Spleen (tissue), 11 donors: ENCODE measurements at regions not wholly inside any gene's neighbourhood (a gene's known extent, or its start where the extent isn't known, plus 50 kb on each side); places are given as distances from the start of the nearest gene placed in this dataset.

ENCODE experiments used
- DNase-seq: peaks from one replicate; pipeline ENCODE4 v3.0.0-alpha.2; 2020
- H3K27ac ChIP-seq, 8 donors: fragments of 200-600 bp; sonication (generic) in 7 of 8; 1 replicate in 4 of 8; 2 replicates in 4 of 8; pipeline versions ENCODE4 v1.5.0 to v1.8.0; 2016 to 2021; ENCODE audit warnings: inconsistent platforms in 4 of 8, mild to moderate bottlenecking in 4 of 8, moderate library complexity in 1 of 8
- H3K27me3 ChIP-seq, 7 donors: fragments of 200-600 bp; sonication (generic) in 6 of 7; replicated peaks in 1 of 7; 1 replicate in 4 of 7; 2 replicates in 3 of 7; pipeline versions ENCODE4 v1.5.0 to v1.8.0; 2016 to 2021; ENCODE audit warnings: inconsistent platforms in 3 of 7, mild to moderate bottlenecking in 1 of 7
- H3K36me3 ChIP-seq, 6 donors: fragments of 200-600 bp; sonication (generic) in 5 of 6; 1 replicate in 4 of 6; 2 replicates in 2 of 6; pipeline versions ENCODE4 v1.5.0 to v1.8.0; 2016 to 2021; ENCODE audit warnings: inconsistent platforms in 2 of 6
- H3K4me1 ChIP-seq, 6 donors: fragments of 200-600 bp; sonication (generic) in 5 of 6; 1 replicate in 3 of 6; 2 replicates in 3 of 6; pipeline versions ENCODE4 v1.5.0 to v1.8.0; 2016 to 2021; ENCODE audit warnings: inconsistent platforms in 3 of 6
- H3K4me3 ChIP-seq, 8 donors: fragments of 200-600 bp; sonication (generic) in 7 of 8; 1 replicate in 4 of 8; 2 replicates in 4 of 8; pipeline versions ENCODE4 v1.5.0 to v1.8.0; 2016 to 2021; ENCODE audit warnings: inconsistent platforms in 4 of 8, mild to moderate bottlenecking in 4 of 8, moderate library complexity in 2 of 8
- H3K9me3 ChIP-seq, 8 donors: fragments of 200-600 bp; sonication (generic) in 7 of 8; 1 replicate in 4 of 8; 2 replicates in 4 of 8; pipeline versions ENCODE4 v1.5.0 to v1.8.0; 2016 to 2021; ENCODE audit warnings: inconsistent platforms in 4 of 8
- POLR2A ChIP-seq, 3 donors: fragments of 450-650 bp; IDR thresholded peaks; one replicate each; pipeline ENCODE4 v1.5.1; 2017; ENCODE audit warnings: antibody characterized with exemption in 3 of 3, mild to moderate bottlenecking in 1 of 3
- POLR2AphosphoS5 ChIP-seq, 3 donors: sonication (generic); formaldehyde crosslinking; IDR thresholded peaks; one replicate each; pipeline ENCODE4 v1.5.1; 2017; ENCODE audit warnings: antibody characterized with exemption in 3 of 3
- WGBS, 5 donors: extraction: QIAGEN DNeasy Blood & Tissue Kit in 3 of 5; methylation state at CpG; one replicate each; pipeline versions ENCODE4 v1.1.5 to v1.1.7; 2013 to 2018; 5-methylcytosine and 5-hydroxymethylcytosine counted together
- intact Hi-C: fragments of 100-400 bp; cut with DNase I; formaldehyde crosslinking; loops from one replicate; pipeline ENCODE4 v1.15.0; 2023; ENCODE audit warnings: low total_unique reads
- TF ChIP-seq, protein P1 (sequence below), 11 experiments: fragments of 200-600 bp in 7 of 11; fragments of 450-650 bp in 4 of 11; sonication (generic) in 4 of 11; IDR thresholded peaks in 8 of 11; conservative IDR thresholded peaks in 3 of 11; 1 replicate in 7 of 11; 2 replicates in 4 of 11; pipeline versions ENCODE4 v1.4.0 to v1.8.0; 2016 to 2021; ENCODE audit warnings: antibody characterized with exemption in 11 of 11, inconsistent platforms in 4 of 11, mild to moderate bottlenecking in 1 of 11
- donor health status: healthy with polysubstance abuse.
- donor health status: DM: no; HTN: no; CAD: no; lungs with moderate emphysema.
- donor health status: DM: no; HTN: no; CAD: no.
- donor health status: Bipolar disorder and iron deficiency.
- donor health status: healthy.
- donor health status: DM: no; HTN: no; CAD: no.
- donor health status: DM: yes; HTN: yes; CAD: no.

- no peaks in the 10 kb centered on the region for H3K27me3 ChIP-seq
- no peaks in the 10 kb centered on the region for H3K9me3 ChIP-seq
- no peaks in the 10 kb centered on the region for H3K36me3 ChIP-seq
- peaks cover 0 to under 1% (median 0%) of the 10 kb centered on the region in 6 donors for H3K4me1 ChIP-seq
- WGBS, 5 donors, result 82 to 96% (median 91%) methylated on average over 2 of the region's 2 CpGs
- intact Hi-C loops, result no loop called here
- TF ChIP-seq POLR2AphosphoS5 (IDR thresholded peaks at IDR 0.05), result no peak
- no peak for DNase-seq
- no peak overlapping the region for H3K27ac ChIP-seq
- H3K4me3 ChIP-seq, result no peak overlapping the region
These were observed 215.2 kb downstream of the RASSF9 start for GRCh38 chr12:85621041-85621440.

GRCh38 chr12:85623763-85624162 is 212.4 kb downstream of the RASSF9 start:
- Histone ChIP-seq H3K4me3 (no peak overlapping the region), H3K27me3 (no peaks in the 10 kb centered on the region), H3K4me1 (peaks cover 0 to 5% (median 0%) of the 10 kb centered on the region in 6 donors), H3K27ac (no peak overlapping the region), H3K9me3 (peaks cover 0 to 5% (median 0%) of the 10 kb centered on the region in 8 donors), H3K36me3 (no peaks in the 10 kb centered on the region)
- no peak for DNase-seq
- 85 to 94% (median 91%) methylated on average over 2 of the region's 2 CpGs for WGBS, 5 donors
- TF ChIP-seq POLR2A (IDR thresholded peaks at IDR 0.05), result no peak
- no peak for TF ChIP-seq POLR2AphosphoS5 (IDR thresholded peaks at IDR 0.05)
- TF ChIP-seq, protein P1, sequence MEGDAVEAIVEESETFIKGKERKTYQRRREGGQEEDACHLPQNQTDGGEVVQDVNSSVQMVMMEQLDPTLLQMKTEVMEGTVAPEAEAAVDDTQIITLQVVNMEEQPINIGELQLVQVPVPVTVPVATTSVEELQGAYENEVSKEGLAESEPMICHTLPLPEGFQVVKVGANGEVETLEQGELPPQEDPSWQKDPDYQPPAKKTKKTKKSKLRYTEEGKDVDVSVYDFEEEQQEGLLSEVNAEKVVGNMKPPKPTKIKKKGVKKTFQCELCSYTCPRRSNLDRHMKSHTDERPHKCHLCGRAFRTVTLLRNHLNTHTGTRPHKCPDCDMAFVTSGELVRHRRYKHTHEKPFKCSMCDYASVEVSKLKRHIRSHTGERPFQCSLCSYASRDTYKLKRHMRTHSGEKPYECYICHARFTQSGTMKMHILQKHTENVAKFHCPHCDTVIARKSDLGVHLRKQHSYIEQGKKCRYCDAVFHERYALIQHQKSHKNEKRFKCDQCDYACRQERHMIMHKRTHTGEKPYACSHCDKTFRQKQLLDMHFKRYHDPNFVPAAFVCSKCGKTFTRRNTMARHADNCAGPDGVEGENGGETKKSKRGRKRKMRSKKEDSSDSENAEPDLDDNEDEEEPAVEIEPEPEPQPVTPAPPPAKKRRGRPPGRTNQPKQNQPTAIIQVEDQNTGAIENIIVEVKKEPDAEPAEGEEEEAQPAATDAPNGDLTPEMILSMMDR (IDR thresholded peaks at IDR 0.05 in 8 of 11, conservative IDR thresholded peaks at IDR 0.05 in 3 of 11), result no peak
- intact Hi-C loops, result no loop called here

- WGBS, 5 donors, result 46 to 93% (median 73%) methylated on average over 2 of the region's 2 CpGs
- no peak for TF ChIP-seq POLR2AphosphoS5 (IDR thresholded peaks at IDR 0.05)
- no peak for TF ChIP-seq POLR2A (IDR thresholded peaks at IDR 0.05)
- TF ChIP-seq, protein P1 (IDR thresholded peaks at IDR 0.05 in 8 of 11, conservative IDR thresholded peaks at IDR 0.05 in 3 of 11), result no peak
- H3K36me3 ChIP-seq, result no peaks in the 10 kb centered on the region
- intact Hi-C loops, result no loop called here
- H3K9me3 ChIP-seq, result peaks cover 0 to 5% (median 0%) of the 10 kb centered on the region in 8 donors
- H3K4me1 ChIP-seq, result peaks cover 0 to 5% (median 0%) of the 10 kb centered on the region in 6 donors
- H3K27me3 ChIP-seq, result no peaks in the 10 kb centered on the region
- no peak overlapping the region for H3K27ac ChIP-seq
- no peak overlapping the region for H3K4me3 ChIP-seq
- DNase-seq, result no peak
These were observed 210.7 kb downstream of the RASSF9 start for GRCh38 chr12:85625467-85625866.

DNA sequence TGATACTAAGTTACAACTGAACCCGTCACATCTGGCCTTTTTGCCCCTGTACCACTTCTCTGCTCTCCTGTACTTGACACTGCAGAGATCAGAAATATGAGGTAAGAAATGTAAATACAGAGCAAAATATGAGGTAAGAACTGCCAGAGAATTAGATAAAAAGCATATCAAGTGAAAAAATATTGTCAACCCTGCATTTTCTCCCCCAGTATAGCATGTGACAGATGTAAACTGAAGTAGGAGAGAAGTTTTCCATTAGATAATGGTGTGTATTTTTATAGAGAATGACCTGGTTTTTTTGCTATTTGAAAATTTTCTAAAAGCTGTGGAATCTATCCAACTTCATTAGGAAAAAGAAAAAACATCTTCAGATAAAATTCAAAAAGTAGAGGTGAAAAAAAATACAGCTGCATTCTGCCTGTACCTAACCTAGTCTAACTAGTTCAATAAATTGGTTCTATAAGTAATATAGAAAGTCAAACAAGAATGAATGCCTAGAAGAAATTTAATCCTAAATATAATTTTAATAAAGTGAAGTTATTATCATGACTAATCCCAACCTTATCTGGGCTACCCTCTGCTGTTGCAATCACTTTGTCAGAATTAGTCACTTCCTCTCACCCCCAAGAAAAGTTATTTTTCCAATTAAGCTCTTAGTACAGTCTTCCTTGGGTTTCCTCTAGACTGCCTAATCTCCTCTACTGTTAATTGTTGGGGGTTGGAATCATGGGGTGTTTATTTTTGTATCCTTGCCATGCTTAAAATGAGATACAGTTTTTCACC is 210.0 kb downstream of the RASSF9 start:
- Histone ChIP-seq H3K36me3 (no peaks in the 10 kb centered on the region), H3K4me1 (peaks cover 0 to 5% (median 0%) of the 10 kb centered on the region in 6 donors), H3K4me3 (no peak overlapping the region), H3K27ac (no peak overlapping the region), H3K27me3 (no peaks in the 10 kb centered on the region), H3K9me3 (peaks cover 0 to 5% (median 0%) of the 10 kb centered on the region in 8 donors)
- TF ChIP-seq POLR2A (IDR thresholded peaks at IDR 0.05) (no peak), POLR2AphosphoS5 (IDR thresholded peaks at IDR 0.05) (no peak)
- TF ChIP-seq, protein P1 (IDR thresholded peaks at IDR 0.05 in 8 of 11, conservative IDR thresholded peaks at IDR 0.05 in 3 of 11), result no peak
- 91 to 98% (median 95%) methylated on average over 1 of the region's 1 CpG for WGBS, 5 donors
- DNase-seq, result no peak
- intact Hi-C loops, result no loop called here
